GM23338 (cell line): ENCODE measurements at regions not wholly inside any gene's neighbourhood (a gene's known extent, or its start where the extent isn't known, plus 50 kb on each side); places are given as distances from the start of the nearest gene placed in this dataset.

ENCODE experiments used
- EZH2 ChIP-seq: fragments of 200-600 bp; sonication (generic); IDR thresholded peaks from one replicate; pipeline ENCODE4 v1.8.0; 2017; ENCODE audit warnings: antibody characterized with exemption, mild to moderate bottlenecking, low read depth; ENCODE audit not compliant: unreplicated experiment
- NANOG ChIP-seq: IDR thresholded peaks from 2 replicates; pipeline ENCODE4 v1.6.1; 2016; ENCODE audit warnings: antibody characterized with exemption, borderline replicate concordance
- REST ChIP-seq: IDR thresholded peaks from one replicate; pipeline ENCODE4 v1.6.1; 2018; ENCODE audit warnings: antibody characterized with exemption; ENCODE audit not compliant: unreplicated experiment
- STAT1 ChIP-seq: IDR thresholded peaks from one replicate; pipeline ENCODE4 v1.6.1; 2016; ENCODE audit warnings: antibody characterized with exemption; ENCODE audit not compliant: unreplicated experiment
- ZNF331 ChIP-seq: fragments of 250-450 bp; sonication (Bioruptor Pico); IDR thresholded peaks from 2 replicates; pipeline ENCODE4 v1.5.0; 2020; ENCODE audit warnings: low read depth, mild to moderate bottlenecking, moderate library complexity
- ZNF462 ChIP-seq: fragments of 250-450 bp; sonication (Bioruptor Pico); IDR thresholded peaks from 2 replicates; pipeline ENCODE4 v1.5.0; 2020; ENCODE audit warnings: mild to moderate bottlenecking, moderate library complexity

GRCh38 chr19:29293736-29294342 is 80.9 kb upstream of the UQCRFS1 start (continued):
- TF ChIP-seq ZNF462 (CRISPR knock-in tag) (no peak), EZH2 (no peak), NANOG (no peak), ZNF331 (CRISPR knock-in tag) (no peak), STAT1 (no peak), REST (no peak)
